Mucosa of descending colon (tissue), 3 donors: ENCODE measurements at regions not wholly inside any gene's neighbourhood (a gene's known extent, or its start where the extent isn't known, plus 50 kb on each side); places are given as distances from the start of the nearest gene placed in this dataset.
A peak's percentile ranks its signal among the peaks of the same experiment; 100 is the strongest.

Experiments
- ATAC-seq: fragments of 200-7000 bp; cut with Tn5 transposase; one replicate; pipeline ENCODE4 v1.9.1; 2020; ENCODE audit warnings: mild to moderate bottlenecking, moderate library complexity
- DNase-seq, 3 donors: peaks; one replicate each; pipeline ENCODE4 v3.0.0-alpha.2; 2020
- H3K36me3 ChIP-seq: fragments of 200-600 bp; one replicate; pipeline ENCODE4 v1.8.0; 2021; ENCODE audit warnings: low read depth, mild to moderate bottlenecking
- H3K4me1 ChIP-seq: fragments of 200-600 bp; one replicate; pipeline ENCODE4 v1.8.0; 2021; ENCODE audit warnings: low read depth, mild to moderate bottlenecking
- H3K4me3 ChIP-seq: fragments of 200-600 bp; one replicate; pipeline ENCODE4 v1.8.0; 2021; ENCODE audit warnings: mild to moderate bottlenecking
- H3K9me3 ChIP-seq: fragments of 200-600 bp; one replicate; pipeline ENCODE4 v1.8.0; 2021; ENCODE audit warnings: mild to moderate bottlenecking
- intact Hi-C, 2 donors: fragments of 100-400 bp; cut with DNase I in 1 of 2; cut with micrococcal nuclease in 1 of 2; formaldehyde crosslinking; loops; one replicate each; pipeline versions ENCODE4 v1.11.0 to v1.11.1; 2022; cut with DNase I, micrococcal nuclease
- TF ChIP-seq, protein P1 (sequence below): fragments of 200-600 bp; IDR thresholded peaks from one replicate; pipeline ENCODE4 v1.8.0; 2022; ENCODE audit warnings: antibody characterized with exemption, mild to moderate bottlenecking
- donor health status: DM: no; HTN: no; CAD: no; lungs with moderate emphysema.
- donor health status: DM: no; HTN: no; CAD: no.
- donor health status: DM: no; HTN: yes; CAD: no.

DNA sequence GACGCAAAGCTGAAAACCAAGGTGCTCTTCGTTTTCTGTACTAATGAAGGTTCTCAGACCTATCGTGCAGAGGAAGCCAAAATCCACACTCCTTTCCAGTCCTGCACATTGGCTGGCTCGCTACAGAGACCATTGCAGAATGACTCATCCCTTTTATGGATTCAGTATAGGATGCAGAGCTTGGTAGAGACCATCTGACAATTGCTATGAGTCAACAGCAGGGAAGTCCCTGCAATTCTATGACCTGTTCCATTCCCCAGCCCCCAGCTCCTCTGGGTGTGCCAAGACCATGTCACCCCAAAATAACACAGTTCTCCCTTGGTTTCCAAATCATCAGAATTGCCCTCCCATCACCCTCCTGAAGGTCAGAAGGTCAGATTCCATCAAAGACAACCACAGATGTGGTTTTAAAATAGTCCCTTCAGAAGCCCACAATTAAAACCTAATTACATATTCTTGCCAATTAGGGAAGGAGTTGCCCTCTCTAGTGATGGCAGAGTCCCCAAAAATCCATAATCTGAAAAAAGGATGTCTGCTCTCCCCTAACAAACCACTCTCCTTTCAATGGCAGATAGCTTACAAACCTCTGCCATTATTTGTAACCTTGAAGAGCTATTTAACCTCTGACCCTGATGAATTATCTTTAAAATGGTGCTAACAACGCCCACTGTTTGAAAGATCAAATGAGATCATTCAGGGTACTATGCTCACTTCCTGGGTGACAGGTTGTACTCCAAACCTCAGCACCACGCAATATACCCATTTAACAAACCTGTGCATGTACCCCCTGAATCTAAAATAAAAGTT, 108.2 kb upstream of the RBBP6 start:
- peak; percentile 84 for ATAC-seq
- no peak overlapping the region for H3K4me3 ChIP-seq
- DNase-seq = peak in 1 of 3 donors; percentile 2
- no peaks in the 10 kb centered on the region for H3K9me3 ChIP-seq
- H3K36me3 ChIP-seq = no peaks in the 10 kb centered on the region
- intact Hi-C loops = no loop called here
- TF ChIP-seq, protein P1, sequence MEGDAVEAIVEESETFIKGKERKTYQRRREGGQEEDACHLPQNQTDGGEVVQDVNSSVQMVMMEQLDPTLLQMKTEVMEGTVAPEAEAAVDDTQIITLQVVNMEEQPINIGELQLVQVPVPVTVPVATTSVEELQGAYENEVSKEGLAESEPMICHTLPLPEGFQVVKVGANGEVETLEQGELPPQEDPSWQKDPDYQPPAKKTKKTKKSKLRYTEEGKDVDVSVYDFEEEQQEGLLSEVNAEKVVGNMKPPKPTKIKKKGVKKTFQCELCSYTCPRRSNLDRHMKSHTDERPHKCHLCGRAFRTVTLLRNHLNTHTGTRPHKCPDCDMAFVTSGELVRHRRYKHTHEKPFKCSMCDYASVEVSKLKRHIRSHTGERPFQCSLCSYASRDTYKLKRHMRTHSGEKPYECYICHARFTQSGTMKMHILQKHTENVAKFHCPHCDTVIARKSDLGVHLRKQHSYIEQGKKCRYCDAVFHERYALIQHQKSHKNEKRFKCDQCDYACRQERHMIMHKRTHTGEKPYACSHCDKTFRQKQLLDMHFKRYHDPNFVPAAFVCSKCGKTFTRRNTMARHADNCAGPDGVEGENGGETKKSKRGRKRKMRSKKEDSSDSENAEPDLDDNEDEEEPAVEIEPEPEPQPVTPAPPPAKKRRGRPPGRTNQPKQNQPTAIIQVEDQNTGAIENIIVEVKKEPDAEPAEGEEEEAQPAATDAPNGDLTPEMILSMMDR = no peak
- peaks cover 6% of the 10 kb centered on the region for H3K4me1 ChIP-seq

DNA sequence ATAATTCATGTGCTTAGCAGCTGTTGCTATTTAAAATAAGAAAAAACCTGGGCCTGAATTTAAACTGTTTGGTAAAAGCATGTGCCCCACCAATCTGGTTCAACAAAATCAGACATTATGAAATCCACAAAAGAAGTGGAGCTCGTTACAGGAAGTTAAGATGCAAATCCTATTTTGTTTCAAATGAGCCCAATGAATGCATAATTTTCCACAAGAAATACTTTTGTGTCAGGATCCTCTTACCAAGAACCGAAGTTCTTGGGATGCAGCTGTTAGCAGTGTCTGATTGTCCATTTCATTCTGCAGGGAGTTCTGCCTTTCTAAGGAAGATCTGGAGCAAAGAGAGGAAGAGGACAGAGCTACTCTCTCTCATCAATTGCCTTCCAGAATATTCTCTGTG, 105.7 kb upstream of the RBBP6 start:
- no peaks in the 10 kb centered on the region for H3K4me1 ChIP-seq
- no peak overlapping the region for H3K4me3 ChIP-seq
- no peak for DNase-seq
- no peaks in the 10 kb centered on the region for H3K9me3 ChIP-seq
- no peaks in the 10 kb centered on the region for H3K36me3 ChIP-seq
- ATAC-seq = no peak
- intact Hi-C loops = no loop called here
- TF ChIP-seq, protein P1 = no peak

DNA sequence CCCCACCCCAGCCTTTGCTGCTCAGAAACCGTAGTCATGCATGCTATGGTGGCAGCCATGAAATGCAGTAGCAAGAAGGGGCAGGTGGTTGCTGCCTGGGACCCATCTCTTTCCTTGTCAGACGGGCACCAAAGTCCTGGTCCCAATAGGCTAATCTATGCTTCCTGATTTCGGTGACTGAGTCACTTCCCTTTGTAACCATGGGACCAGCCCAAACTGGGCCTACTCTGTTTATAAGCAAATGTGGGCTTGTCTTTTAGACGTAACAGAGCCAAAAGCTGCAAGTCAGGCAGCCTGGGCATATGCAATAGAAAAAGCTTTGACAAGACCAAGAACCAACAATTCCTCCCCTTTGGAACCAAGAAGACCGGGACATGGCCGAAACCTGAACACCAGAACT, 99.1 kb upstream of the RBBP6 start:
- Histone ChIP-seq H3K9me3 (no peaks in the 10 kb centered on the region), H3K36me3 (no peaks in the 10 kb centered on the region), H3K4me3 (no peak overlapping the region), H3K4me1 (no peaks in the 10 kb centered on the region)
- TF ChIP-seq, protein P1 = no peak
- intact Hi-C loops = no loop called here
- no peak for ATAC-seq
- no peak for DNase-seq

DNA sequence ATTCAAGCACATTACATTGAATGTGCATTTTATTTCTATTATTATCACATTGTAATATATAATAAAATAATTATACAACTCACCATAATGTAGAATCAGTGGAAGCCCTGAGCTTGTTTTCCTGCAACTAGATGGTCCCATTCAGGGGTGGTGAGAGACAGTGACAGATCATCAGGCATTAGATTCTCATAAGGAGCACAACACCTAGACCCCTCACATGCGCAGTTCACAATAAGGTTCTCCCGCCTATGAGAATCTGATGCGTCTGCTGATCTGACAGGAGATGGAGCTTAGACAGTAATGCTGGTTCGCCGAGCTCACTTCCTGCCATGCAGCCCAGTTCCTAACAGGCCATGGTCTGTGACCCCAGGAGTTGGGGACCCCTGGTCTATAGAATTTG, 96.7 kb upstream of the RBBP6 start:
- Histone ChIP-seq H3K9me3 (no peaks in the 10 kb centered on the region), H3K36me3 (no peaks in the 10 kb centered on the region), H3K4me3 (no peak overlapping the region), H3K4me1 (no peaks in the 10 kb centered on the region)
- TF ChIP-seq, protein P1 = no peak
- no peak for DNase-seq
- intact Hi-C loops = no loop called here
- no peak for ATAC-seq

DNA sequence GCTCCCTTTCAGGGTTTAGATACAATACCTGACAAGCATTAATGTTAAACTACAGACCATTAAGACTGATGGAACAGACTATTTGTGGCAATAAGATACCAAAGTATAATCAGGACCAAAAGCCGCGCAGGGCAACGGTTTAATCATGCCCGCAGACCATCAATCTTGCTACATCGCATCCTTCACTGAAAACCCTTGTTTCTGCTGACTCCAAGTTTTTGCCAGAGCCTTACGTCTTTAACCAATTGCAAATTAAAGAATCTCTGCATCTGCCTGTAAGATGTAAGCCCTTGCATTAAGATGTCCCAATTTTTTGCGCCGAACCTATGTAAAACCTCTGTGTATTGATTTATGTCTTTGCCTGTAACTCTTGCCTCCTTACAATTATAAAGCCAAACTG, 94.2 kb upstream of the RBBP6 start:
- no peak for DNase-seq
- Histone ChIP-seq H3K4me1 (no peaks in the 10 kb centered on the region), H3K36me3 (no peaks in the 10 kb centered on the region), H3K4me3 (no peak overlapping the region), H3K9me3 (no peaks in the 10 kb centered on the region)
- TF ChIP-seq, protein P1 = no peak
- ATAC-seq = no peak
- intact Hi-C loops = no loop called here
